Lower leg skin (tissue), 3 donors: ENCODE measurements at regions not wholly inside any gene's neighbourhood (a gene's known extent, or its start where the extent isn't known, plus 50 kb on each side); places are given as distances from the start of the nearest gene placed in this dataset.

ENCODE experiments used
- POLR2A ChIP-seq, 2 donors: fragments of 450-650 bp; IDR thresholded peaks; one replicate each; pipeline ENCODE4 v1.6.1; 2016 to 2017; ENCODE audit warnings: antibody characterized with exemption in 2 of 2, mild to moderate bottlenecking in 1 of 2, moderate library complexity in 1 of 2
- TF ChIP-seq, protein P1 (sequence below), 3 donors: fragments of 450-650 bp; IDR thresholded peaks; one replicate each; pipeline ENCODE4 v1.5.1; 2016; ENCODE audit warnings: antibody characterized with exemption in 3 of 3, mild to moderate bottlenecking in 3 of 3, moderate library complexity in 2 of 3

DNA sequence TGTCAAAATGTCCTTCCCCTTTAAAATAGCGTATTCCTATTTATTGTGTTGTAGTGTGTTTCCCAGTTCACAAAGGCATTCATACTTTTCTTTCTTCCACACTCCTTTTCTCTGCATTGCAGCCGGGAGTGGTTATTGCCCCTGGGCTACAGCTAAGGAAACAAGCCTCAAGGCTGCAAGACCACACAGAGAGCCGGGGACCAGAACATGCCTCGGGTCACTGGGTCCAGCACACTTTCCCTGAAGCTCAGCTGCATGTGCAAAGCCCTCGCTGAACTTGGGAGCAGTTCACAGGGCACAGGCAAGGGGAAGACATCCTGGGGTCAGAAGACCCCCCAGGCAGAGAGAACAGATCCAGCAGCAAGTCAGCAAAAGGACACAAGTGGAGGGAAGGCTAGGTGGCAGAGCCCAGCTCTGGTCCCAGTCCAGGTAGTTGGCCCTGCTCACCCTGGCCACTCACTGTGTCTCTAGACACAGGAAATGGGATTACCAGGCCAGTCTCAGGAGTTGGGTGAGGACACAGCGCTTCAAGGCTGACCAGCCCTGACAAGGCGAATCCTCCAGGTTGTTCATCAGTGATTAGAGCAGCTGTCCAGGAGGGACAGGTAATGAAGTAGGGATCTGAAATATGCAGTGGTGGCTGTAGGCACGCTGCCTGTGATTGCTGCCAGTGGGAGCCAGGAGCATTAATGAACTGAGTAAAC is 118.2 kb downstream of the CD83 start:
- TF ChIP-seq POLR2A (IDR thresholded peaks at IDR 0.05), result no peak
- TF ChIP-seq, protein P1, sequence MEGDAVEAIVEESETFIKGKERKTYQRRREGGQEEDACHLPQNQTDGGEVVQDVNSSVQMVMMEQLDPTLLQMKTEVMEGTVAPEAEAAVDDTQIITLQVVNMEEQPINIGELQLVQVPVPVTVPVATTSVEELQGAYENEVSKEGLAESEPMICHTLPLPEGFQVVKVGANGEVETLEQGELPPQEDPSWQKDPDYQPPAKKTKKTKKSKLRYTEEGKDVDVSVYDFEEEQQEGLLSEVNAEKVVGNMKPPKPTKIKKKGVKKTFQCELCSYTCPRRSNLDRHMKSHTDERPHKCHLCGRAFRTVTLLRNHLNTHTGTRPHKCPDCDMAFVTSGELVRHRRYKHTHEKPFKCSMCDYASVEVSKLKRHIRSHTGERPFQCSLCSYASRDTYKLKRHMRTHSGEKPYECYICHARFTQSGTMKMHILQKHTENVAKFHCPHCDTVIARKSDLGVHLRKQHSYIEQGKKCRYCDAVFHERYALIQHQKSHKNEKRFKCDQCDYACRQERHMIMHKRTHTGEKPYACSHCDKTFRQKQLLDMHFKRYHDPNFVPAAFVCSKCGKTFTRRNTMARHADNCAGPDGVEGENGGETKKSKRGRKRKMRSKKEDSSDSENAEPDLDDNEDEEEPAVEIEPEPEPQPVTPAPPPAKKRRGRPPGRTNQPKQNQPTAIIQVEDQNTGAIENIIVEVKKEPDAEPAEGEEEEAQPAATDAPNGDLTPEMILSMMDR (IDR thresholded peaks at IDR 0.05), result no peak
